Neutrophil (primary cell): ENCODE measurements at regions not wholly inside any gene's neighbourhood (a gene's known extent, or its start where the extent isn't known, plus 50 kb on each side); places are given as distances from the start of the nearest gene placed in this dataset.

Source experiments
- H3K27ac ChIP-seq: fragments of 200-600 bp; sonication (generic); 2 replicates; pipeline ENCODE4 v1.5.1; 2016; ENCODE audit warnings: mild to moderate bottlenecking, moderate library complexity
- H3K27me3 ChIP-seq: fragments of 200-600 bp; sonication (generic); 2 replicates; pipeline ENCODE4 v1.6.0; 2016; ENCODE audit warnings: mild to moderate bottlenecking
- H3K36me3 ChIP-seq: fragments of 200-600 bp; sonication (generic); 2 replicates; pipeline ENCODE4 v1.5.1; 2017
- H3K4me1 ChIP-seq, 2 experiments: fragments of 200-600 bp in 1 of 2; sonication (generic) in 1 of 2; 1 replicate in 1 of 2; 2 replicates in 1 of 2; pipeline versions ENCODE4 v1.5.1 to v1.6.1; 2013 to 2016; ENCODE audit warnings: low read depth in 1 of 2, low read length in 1 of 2, mild to moderate bottlenecking in 1 of 2, moderate library complexity in 1 of 2; ENCODE audit not compliant: control insufficient read depth in 1 of 2, insufficient read depth in 1 of 2
- H3K4me3 ChIP-seq, 2 experiments: fragments of 200-600 bp in 1 of 2; sonication (generic) in 1 of 2; 1 replicate in 1 of 2; 2 replicates in 1 of 2; pipeline ENCODE4 v1.5.1; 2013 to 2016; ENCODE audit warnings: low read depth in 1 of 2, low read length in 1 of 2, mild to moderate bottlenecking in 1 of 2, moderate library complexity in 1 of 2
- H3K9me3 ChIP-seq: fragments of 200-600 bp; sonication (generic); 2 replicates; pipeline ENCODE4 v1.5.1; 2016
- CTCF ChIP-seq: fragments of 200-600 bp; sonication (generic); IDR thresholded peaks from 2 replicates; pipeline ENCODE4 v1.5.1; 2016; ENCODE audit warnings: antibody characterized with exemption

GRCh38 chr11:29022676-29023075 lies 914.5 kb downstream of the METTL15 start:
- Histone ChIP-seq H3K4me3 (no peak overlapping the region), H3K9me3 (no peaks in the 10 kb centered on the region), H3K4me1 (no peaks in the 10 kb centered on the region), H3K27me3 (no peaks in the 10 kb centered on the region), H3K36me3 (no peaks in the 10 kb centered on the region), H3K27ac (no peak overlapping the region)
- no peak for TF ChIP-seq CTCF

GRCh38 chr11:29019960-29020683 lies 911.9 kb downstream of the METTL15 start:
- TF ChIP-seq CTCF: no peak
- Histone ChIP-seq H3K36me3 (no peaks in the 10 kb centered on the region), H3K4me3 (no peak overlapping the region), H3K27me3 (no peaks in the 10 kb centered on the region), H3K27ac (no peak overlapping the region), H3K9me3 (no peaks in the 10 kb centered on the region), H3K4me1 (no peaks in the 10 kb centered on the region)

- Histone ChIP-seq H3K9me3 (no peaks in the 10 kb centered on the region), H3K36me3 (no peaks in the 10 kb centered on the region), H3K27me3 (no peaks in the 10 kb centered on the region), H3K27ac (no peak overlapping the region), H3K4me1 (no peaks in the 10 kb centered on the region), H3K4me3 (no peak overlapping the region)
- no peak for TF ChIP-seq CTCF
These were observed 910.4 kb downstream of the METTL15 start for GRCh38 chr11:29018631-29019030.

GRCh38 chr11:29017941-29018340 lies 909.8 kb downstream of the METTL15 start:
- H3K4me1 ChIP-seq: no peaks in the 10 kb centered on the region
- no peaks in the 10 kb centered on the region for H3K36me3 ChIP-seq
- no peak overlapping the region for H3K27ac ChIP-seq
- no peak overlapping the region for H3K4me3 ChIP-seq
- TF ChIP-seq CTCF: no peak
- H3K9me3 ChIP-seq: no peaks in the 10 kb centered on the region
- no peaks in the 10 kb centered on the region for H3K27me3 ChIP-seq

- no peak overlapping the region for H3K27ac ChIP-seq
These were observed 904.3 kb downstream of the METTL15 start for GRCh38 chr11:29012507-29012906.

More at GRCh38 chr11:29012507-29012906, 904.3 kb downstream of the METTL15 start:
- no peak for TF ChIP-seq CTCF
- Histone ChIP-seq H3K9me3 (no peaks in the 10 kb centered on the region), H3K4me1 (no peaks in the 10 kb centered on the region), H3K36me3 (no peaks in the 10 kb centered on the region), H3K27me3 (no peaks in the 10 kb centered on the region), H3K4me3 (no peak overlapping the region)
